ENCODE measurements at regions not wholly inside any gene's neighbourhood (a gene's known extent, or its start where the extent isn't known, plus 50 kb on each side); places are given as distances from the start of the nearest gene placed in this dataset.

DNA sequence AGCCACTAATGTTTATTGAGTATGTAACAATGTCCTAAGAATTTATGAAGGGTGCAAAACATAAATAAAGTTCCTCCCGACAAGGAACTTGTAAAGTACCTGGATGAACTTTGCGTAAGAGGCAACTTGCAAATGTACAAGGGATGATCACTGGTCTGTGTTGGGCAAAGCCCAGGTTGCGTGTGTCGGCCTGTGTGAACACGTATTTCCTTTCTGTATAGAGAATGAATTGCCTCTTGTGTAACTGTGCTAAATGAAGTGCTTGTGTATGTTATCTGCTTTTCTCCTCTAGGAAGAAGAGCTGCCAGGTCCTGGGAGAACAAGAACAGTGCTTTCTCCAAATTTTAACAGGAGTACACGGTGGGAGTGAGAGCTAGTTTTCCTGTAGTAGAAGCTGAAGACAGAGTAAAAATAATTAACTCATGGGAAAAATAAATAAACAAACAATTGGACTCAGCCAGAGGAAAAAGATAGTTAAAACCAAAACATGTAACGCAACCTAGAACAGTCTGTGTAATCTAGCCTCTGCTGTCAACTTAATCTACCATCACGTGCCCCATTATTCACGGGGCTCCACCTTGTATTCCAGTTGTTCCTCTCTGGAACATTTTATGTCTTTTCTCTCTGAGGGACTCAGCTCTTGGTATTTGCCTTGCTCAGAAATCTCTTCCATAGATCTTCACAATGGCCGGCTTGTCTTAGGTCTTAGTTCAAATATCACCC is 83.7 kb upstream of the RASGRP1 start:
- DNase-seq: no peak

DNA sequence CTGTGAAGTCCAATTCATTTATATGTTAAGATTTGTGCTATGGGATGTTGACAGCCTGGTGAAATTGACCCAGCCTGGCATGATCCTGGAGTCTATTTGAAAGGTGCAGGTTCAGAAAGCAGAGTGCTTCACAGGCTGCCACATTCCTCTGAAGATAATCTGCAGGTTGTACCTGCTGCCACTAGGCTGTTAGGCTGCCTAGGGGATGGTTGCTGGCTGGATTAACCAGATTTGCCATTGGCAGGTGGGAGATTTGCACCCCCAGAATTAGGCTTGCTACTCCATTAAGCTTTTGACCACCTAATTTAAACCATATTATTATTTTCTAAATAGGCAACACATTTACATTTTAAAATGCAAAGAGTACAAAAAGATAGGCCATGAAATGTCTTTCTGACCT is 85.8 kb upstream of the RASGRP1 start:
- DNase-seq: no peak

DNA sequence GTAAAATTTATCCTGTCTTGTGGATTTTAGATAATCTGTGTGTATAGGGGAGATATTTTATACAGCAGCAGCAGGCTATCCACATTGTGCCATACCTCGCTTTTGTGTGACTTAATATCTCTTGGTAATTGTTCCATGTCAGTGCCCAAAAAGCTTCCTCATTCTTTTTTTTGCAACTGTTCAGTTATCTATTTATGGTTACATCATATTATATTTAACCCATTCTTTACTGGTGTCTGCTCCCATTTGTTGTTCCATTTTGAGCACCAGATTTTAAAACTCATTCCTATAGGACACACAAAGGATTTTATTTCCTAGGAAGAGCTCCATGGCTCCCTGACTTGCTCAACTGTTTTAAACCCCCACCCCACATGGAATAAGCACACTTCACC is 86.3 kb upstream of the RASGRP1 start:
- no peak for DNase-seq

DNA sequence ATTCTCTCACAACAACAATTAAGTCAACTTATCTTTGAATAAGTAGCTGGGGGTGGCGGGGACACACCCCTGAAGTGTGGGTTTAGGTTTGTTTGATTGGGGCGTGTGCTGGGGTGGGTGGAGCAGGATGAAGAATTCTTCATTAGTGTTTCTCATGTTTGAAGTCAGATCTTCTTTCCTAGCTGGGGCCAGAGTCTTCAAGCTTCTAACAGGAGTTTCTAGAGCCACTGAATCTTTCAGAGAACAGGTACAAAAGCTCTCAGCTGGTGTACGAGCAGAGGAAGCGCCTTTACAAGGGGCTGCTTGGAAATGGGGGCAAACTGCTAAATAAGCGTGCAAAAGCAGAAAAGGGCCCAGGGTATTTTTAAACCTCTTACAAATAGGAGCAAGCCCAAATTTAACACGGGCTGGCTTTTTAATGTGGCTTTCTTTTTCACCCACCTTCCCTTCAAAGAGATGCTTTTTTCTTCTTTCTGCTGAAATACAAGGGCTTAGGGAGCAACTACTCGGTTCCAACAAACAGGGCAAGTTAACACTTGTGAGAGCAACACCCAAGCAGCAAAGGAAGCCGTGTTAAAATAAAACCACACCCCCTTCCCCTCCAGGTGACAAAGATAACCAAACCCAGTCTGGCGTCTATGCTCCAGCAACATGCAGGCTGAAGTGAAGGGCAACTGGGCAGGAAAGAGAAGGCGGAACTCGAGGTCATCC is 86.9 kb upstream of the RASGRP1 start:
- DNase-seq: peak; percentile 42

DNA sequence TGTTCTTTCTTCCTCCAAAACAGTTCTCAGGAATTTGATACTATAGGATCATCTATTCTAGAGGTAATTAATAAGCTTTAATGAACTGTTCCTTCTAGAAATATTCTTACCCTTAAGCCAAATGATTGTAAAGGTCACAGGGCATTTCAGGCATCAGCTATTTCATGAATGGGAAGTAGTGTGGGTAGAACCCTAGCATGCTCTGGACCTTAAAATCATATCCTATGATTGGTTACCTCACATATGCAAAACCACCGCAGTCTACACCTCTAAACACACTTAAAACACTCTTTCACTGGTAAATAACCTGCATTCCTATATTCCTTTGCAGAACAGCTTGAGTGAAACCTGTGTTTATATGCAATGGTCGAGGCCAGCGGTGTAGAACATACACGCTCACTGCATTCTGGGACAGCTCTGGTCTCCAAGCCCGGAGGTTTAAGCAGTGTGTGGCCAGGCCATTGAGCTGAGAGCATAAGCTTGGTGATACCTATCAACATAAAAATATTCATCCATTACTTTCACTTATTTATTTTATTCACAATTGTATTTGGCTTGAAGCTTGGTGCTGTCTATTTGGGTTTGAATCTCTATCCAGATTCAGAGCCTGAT is 87.7 kb upstream of the RASGRP1 start:
- DNase-seq: no peak

DNA sequence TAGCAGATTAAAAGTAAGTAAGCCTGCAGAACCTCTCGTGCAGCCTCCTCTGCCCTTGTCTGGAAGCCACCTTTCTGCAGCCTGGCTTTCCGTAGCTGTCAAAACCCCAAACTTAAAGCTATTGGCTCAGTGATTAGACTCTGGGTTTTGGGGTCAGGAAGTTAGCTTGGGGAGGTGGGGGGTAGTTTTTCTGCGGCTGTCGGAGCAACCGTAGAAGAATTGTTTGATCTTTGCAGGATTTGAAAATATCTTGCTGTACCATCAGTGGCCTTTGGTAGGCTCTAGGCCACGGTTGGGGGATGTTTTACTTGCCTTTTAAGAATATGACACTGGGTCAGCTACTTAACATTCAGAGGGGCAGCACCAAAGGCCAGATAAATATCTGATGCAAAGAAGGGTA is 88.4 kb upstream of the RASGRP1 start:
- peak; percentile 46 for DNase-seq

DNA sequence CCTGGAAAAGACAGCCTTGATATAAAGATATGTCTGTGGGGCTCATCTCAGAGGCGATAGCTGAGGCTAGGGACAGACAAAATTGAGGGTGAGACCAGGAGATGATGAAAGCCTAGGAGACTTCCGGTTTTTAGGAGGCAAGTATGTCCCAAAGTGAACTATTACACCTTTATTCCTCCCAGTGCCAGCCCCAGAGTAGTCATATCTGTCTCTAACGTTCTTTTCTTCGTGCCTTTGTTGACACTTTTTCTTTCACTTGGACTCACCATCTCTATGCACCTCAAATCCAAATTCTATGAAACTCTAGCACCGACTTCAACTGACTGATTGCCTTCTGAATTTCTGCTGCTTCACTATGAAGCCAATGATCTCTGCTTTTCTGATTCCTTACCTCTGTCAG is 93.8 kb upstream of the RASGRP1 start:
- no peak for DNase-seq

DNA sequence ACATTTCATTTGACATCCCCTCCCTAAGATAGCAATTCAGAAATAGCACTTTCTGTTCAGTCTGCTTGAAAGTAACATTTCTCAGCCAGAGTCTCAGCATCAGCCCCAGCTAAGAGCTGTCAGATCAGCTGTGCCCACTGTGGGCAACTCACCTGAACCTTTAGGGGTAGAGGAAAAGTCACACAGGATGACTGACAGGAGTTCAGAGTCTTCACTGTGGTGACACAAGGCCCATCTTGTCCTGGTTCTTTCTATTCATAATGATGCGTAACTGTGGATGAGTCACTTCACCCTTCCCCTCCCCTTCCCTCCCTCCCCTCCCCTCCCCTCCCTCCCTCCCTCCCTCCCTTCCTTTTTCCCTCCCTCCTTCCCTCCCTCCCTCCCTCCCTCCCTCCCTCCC is 96.1 kb upstream of the RASGRP1 start:
- peak; percentile 44 for DNase-seq

DNA sequence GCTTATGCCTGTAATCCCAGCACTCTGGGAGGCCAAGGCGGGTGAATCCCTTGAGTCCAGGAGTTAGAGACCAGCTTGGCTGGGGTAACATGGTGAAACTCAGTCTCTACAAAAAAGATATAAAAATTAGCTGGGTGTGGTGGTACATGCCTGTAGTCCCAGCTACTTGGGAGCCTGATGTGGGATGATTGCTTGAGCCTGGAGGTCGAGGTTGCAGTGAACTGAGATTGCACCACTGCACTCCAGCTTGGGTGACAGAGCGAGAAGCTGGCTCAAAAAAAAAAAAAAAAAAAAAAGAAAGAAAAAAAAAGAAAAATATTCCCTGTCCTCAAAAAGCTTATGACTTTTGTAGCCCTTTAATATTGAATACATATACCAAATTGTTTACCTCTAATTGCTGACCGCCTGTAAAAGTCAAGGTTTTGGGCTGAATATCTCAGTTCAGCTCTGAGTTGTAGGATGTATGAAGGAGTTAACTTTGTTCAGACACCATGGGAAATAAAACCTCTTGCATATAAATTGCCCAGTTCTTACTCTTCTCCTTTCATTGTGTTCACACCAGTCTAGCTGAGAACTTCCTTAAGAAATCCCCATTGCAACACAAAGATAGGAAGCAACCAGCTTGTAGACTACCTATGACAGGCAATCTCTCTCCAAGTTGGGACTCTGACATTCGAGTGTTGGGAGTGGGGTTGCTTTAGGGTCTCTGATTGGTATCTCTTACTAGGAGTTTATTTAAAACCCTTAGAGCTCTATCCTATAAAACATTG is 97.6 kb upstream of the RASGRP1 start:
- DNase-seq: no peak

DNA sequence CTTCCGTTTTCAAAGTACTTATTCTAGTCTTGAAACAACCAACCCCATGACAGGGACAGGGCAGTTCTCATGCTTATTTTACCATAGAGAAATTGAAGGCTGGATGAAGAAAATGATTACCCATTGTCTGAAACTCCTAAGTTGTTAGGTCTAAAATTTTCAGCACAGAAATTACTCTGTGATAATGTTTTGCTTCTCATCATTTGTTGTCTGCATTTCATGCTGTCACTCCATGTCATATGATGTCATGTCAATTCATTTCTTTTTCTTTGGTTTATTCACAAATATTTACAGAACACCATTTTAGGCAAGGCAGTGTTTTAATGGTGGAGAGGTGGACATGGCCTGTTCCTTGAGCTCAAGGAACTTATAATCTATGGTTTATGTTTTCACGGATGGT is 98.2 kb upstream of the RASGRP1 start:
- no peak for DNase-seq

DNA sequence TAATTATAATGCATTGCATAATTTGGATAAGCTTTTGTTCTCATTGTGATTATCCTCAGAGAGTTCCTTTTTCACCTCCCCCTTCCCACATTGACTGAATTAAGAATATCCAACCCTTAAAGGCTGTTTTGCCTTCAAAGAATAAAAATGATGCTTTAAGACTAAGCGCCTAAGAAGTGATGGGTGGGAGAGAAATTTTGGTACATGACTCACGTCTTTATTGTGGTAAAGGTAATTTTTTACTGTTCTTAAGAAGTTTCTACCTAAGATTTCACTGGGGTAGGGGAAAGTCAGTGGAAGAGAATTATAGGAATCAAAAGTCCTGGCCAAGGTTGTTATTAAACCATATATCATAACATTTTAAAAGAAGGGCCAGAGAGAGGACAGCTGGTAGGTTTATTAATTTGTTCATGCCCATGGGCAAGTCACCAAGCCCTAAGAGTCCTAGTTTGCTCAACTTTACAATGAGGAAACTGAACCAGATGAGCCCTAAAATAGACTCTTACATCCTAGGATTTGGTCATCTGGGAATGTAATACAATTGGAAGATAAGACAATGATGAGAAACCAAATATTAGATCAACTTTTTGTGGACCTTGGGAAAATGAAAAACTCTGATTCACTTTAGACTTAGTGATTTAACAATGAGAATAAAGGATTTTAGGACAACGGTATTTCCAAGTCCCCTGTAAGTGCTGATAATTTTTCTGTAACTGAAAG is 101.1 kb upstream of the RASGRP1 start:
- no peak for DNase-seq

DNA sequence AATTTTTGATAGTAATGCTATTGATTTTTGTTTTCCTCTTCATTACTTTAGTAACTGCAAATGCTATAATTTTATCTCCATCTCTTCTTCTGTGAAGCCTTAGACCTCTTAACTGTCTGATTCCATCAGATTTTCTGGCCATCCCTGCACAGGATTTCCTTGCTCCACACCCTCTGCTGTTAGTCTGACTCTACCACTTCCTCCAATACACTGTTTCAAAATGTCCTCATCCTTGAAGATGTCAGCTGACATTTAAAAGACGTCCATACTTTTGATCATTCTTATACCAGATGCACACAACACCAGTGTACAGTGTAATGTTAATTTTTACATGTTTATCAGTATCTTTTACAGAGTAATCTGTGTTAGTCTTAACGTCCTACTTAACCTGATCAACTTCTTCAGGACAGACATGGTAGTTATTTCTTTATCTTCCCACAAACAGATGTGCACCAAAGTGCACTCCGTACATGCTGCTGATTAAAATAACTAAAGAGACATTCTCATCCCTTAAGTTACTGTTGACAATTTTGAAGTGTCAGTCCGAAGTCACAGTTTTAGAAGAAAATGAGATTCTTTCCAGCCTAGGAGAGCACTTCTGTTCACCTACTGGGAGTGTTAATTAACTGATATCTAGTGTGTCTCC is 102.4 kb upstream of the RASGRP1 start:
- DNase-seq: no peak

DNA sequence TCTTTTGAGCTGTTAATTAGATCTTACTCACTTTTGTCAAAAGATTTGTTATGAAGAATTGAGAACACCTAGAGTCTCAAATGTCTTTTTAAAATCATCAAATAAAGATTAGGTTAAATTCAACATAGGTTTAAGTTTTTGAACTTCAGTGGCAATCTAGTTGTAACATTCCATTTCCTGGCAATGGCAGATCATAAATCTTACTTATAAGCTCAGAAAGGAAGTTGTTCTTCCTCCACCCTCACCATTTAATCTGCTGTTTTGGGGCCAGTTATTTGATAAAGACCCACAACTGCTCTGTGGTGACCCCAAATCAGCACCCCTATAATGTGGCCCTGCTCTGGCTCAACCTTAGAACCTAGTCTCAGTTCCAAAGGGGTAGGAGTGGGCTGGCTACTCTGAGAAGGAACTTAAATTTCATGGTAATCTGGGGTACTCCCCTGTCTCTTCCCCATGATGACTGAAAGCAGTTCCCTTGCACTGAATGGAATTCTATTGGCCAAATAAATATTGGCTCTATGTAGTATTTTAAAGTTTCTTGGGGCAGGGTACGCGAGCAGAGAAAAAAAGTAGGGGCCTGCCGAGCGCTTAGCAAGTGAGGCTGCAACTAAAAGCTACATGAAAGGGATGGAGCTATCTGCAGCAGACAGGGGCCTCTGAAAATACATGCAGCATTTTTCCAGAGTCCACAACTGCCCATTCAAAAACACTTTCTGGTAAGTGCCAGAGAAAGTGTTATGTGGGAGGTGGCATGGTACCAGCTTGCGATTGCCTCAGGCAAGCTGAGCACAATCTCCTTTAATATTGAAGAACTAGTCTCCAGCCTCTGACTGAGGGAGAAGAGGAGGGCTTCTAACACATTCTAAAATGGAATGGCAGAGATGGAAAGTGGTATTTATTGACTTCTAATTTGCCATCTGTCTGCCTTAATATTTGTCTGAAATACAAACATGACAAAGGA is 103.6 kb upstream of the RASGRP1 start:
- DNase-seq: no peak

DNA sequence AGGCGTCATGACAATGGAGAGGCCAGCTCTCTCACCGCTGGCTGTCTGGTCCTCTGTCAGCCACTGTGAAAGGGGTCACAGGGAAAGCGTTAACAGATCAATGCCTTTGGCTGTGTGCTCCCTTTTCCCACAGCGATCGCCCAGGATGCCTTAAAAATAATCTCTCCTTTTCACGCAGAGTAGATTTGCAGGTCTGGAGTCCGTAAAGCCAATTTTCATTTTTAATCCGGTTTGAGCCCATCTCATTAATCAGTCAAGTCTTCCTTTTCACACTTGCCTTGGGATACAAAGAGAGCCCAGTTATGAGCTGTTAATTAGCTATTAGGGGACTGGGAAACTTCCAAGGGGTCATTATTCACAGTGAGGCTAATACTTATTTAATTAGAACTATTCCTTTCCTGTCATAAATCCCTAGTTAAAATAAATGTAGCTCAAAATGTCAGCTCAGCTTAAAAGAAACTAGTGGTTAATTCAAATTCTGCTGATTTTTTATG is 104.3 kb upstream of the RASGRP1 start:
- no peak for DNase-seq

DNA sequence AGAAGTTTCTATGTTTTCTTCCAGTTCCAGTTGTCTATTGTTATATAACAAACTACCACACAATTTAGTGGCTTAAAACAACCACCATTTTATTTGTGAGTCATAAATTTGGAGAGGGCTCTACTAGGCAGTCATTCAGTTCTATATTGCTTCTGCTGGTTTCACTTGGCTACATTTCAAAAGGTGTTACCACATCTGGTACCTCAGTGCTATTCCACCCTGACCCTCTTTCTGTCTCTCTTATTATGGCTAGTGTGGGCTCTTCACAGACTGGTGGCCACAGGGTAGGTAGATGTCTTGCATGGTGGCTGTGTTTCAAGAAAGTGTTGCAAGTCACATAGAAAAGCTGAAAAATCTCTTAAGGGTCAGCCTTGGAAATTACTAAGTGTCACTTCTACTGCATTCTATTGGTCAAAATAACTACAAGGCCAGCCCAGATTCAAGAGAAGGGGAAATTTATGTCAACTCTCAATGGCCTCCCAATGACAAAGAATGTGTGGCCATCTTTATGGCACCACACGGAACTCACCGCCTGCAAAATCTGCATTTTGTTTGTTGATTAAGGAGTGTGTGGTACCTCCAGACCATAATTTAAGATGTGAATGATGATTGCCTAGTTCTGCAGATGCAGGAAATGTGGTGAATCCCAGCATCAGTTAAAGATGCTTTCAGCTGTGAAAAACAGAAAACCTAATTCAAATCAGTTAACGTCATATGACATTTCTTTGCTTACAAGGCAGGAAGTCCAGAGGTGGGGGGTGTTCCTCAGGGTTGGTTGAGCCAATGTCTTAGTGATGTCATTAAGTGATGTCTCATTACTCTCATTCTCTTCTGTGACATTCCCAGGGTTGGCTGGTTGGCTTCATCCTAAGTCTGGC is 105.8 kb upstream of the RASGRP1 start:
- peak; percentile 74 for DNase-seq

DNA sequence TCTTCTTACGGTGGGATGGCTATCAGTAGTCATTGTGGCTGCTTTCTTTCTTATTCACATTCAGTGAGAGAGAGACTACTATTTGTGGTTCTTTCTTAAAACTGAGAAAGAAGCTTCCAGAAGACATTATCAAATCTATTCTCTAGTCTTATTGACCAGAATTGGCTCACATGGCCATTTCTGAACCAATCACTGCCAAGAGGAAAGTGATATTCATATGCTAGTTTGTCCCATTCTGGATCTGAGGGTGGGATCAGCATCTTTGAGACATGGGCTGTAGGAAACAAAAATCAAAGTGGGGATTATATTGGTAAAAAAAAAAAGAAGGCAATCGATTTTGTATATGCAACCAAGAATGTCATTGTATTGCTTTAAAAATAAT is 106.4 kb upstream of the RASGRP1 start:
- no peak for DNase-seq

DNA sequence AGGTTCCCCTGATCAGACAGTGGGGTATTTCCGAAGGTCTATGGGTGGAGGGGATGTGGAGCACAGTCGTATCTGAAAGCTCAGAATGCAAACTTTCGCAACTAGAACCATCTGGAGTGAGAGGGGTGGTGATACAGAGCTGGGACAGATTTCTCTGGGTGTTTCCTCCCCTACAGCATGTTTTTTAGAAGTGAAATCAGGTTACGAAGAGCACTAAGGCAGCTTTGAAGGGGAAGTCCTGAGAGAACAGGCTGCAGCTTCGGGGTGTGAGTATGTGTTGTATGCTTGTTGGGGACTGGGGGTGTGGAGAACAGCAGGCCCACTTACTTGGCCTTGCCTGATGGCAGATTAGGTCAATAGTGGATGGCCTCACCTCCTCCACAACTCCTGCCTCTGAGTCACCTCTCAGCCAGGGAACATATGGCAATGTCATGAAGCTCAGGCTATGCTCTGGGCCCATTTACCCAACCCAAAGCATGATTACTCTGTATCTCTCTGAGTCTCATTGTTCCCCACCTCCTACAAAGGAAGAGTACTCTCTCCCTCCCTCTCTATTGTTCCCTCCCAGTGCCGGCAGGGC is 107.2 kb upstream of the RASGRP1 start:
- DNase-seq: peak; percentile 56

DNA sequence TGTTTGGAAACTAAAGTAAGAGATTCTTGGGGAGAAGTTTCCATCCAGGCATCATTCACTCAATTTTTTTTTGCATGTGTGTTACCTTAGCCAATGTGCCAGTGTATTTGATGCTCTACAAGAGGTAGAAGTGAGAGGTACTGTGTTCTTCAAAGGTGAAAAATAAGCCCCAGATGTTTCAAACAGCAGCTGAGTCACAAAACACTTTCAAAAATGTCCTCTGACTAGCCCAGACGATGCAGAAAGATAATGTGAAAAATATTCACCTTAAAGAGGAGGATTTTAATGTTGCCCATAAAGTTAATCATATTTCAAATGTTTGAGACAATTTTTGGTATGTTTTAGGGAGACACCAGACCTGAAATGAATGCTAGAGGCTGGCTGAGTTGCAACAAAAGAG is 107.7 kb upstream of the RASGRP1 start:
- DNase-seq: no peak

All from stimulated activated CD4-positive, alpha-beta T cell treated with anti-CD3 and anti-CD28 coated beads, Interleukin-1b, Interleukin-23, amount 100 ng/mL, for 48 hours (primary cell).